Body of pancreas (tissue), 4 donors: ENCODE measurements at regions not wholly inside any gene's neighbourhood (a gene's known extent, or its start where the extent isn't known, plus 50 kb on each side); places are given as distances from the start of the nearest gene placed in this dataset.

Experiments
- ATAC-seq: fragments of 150-250 bp; one replicate; pipeline ENCODE4 v1.9.1; 2016
- DNase-seq, 4 donors: peaks; one replicate each; pipeline ENCODE4 v3.0.0-alpha.2; 2019
- H3K27ac ChIP-seq, 4 donors: fragments of 200-600 bp; sonication (generic); 1 replicate in 3 of 4; 2 replicates in 1 of 4; pipeline versions ENCODE4 v1.5.1 to v1.6.1; 2016 to 2019; ENCODE audit warnings: mild to moderate bottlenecking in 1 of 4, mixed read lengths in 1 of 4, moderate library complexity in 1 of 4
- H3K27me3 ChIP-seq, 2 donors: fragments of 200-600 bp; sonication (generic); one replicate each; pipeline ENCODE4 v1.6.0; 2016; ENCODE audit warnings: mild to moderate bottlenecking in 1 of 2
- H3K36me3 ChIP-seq, 2 donors: fragments of 200-600 bp; sonication (generic); replicated peaks in 1 of 2; 2 replicates each; pipeline ENCODE4 v1.5.1; 2016; ENCODE audit warnings: low read depth in 2 of 2; ENCODE audit not compliant: insufficient read depth in 1 of 2
- H3K4me1 ChIP-seq: fragments of 200-600 bp; sonication (generic); one replicate; pipeline ENCODE4 v1.6.0; 2016
- H3K4me3 ChIP-seq, 2 donors: fragments of 200-600 bp; sonication (generic); 1 replicate in 1 of 2; 2 replicates in 1 of 2; pipeline ENCODE4 v1.5.1; 2016 to 2019
- H3K9me3 ChIP-seq, 3 donors: fragments of 200-600 bp; sonication (generic); 1 replicate in 2 of 3; 2 replicates in 1 of 3; pipeline ENCODE4 v1.5.1; 2016
- POLR2A ChIP-seq, 3 donors: fragments of 450-650 bp; IDR thresholded peaks; one replicate each; pipeline ENCODE4 v1.6.1; 2016; ENCODE audit warnings: antibody characterized with exemption in 3 of 3, mild to moderate bottlenecking in 2 of 3
- WGBS, 2 donors: methylation state at CpG; one replicate each; pipeline ENCODE4 v1.1.5; 2017; 5-methylcytosine and 5-hydroxymethylcytosine counted together
- intact Hi-C: fragments of 100-400 bp; cut with DNase I; formaldehyde crosslinking; loops from one replicate; pipeline ENCODE4 v1.15.1; 2023
- TF ChIP-seq, protein P1 (sequence below), 7 experiments: fragments of 450-650 bp in 4 of 7; fragments of 200-600 bp in 3 of 7; sonication (generic) in 3 of 7; IDR thresholded peaks; one replicate each; pipeline ENCODE4 v1.5.1; 2016 to 2019; ENCODE audit warnings: antibody characterized with exemption in 7 of 7

GRCh38 chr12:78580296-78580695 lies 284.3 kb upstream of the SYT1 start:
- Histone ChIP-seq H3K9me3 (peaks cover 0 to 3% (median 0%) of the 10 kb centered on the region in 3 donors), H3K4me1 (no peaks in the 10 kb centered on the region), H3K27me3 (no peaks in the 10 kb centered on the region), H3K4me3 (no peak overlapping the region), H3K36me3 (no peaks in the 10 kb centered on the region), H3K27ac (no peak overlapping the region)
- ATAC-seq (no peak), DNase-seq (no peak)
- no peak for TF ChIP-seq POLR2A (IDR thresholded peaks at IDR 0.05)
- TF ChIP-seq, protein P1, sequence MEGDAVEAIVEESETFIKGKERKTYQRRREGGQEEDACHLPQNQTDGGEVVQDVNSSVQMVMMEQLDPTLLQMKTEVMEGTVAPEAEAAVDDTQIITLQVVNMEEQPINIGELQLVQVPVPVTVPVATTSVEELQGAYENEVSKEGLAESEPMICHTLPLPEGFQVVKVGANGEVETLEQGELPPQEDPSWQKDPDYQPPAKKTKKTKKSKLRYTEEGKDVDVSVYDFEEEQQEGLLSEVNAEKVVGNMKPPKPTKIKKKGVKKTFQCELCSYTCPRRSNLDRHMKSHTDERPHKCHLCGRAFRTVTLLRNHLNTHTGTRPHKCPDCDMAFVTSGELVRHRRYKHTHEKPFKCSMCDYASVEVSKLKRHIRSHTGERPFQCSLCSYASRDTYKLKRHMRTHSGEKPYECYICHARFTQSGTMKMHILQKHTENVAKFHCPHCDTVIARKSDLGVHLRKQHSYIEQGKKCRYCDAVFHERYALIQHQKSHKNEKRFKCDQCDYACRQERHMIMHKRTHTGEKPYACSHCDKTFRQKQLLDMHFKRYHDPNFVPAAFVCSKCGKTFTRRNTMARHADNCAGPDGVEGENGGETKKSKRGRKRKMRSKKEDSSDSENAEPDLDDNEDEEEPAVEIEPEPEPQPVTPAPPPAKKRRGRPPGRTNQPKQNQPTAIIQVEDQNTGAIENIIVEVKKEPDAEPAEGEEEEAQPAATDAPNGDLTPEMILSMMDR (IDR thresholded peaks at IDR 0.05), result no peak
- intact Hi-C loops, result no loop called here
- 22 to 41% methylated on average over 1 of the region's 1 CpG for WGBS, 2 donors

DNA sequence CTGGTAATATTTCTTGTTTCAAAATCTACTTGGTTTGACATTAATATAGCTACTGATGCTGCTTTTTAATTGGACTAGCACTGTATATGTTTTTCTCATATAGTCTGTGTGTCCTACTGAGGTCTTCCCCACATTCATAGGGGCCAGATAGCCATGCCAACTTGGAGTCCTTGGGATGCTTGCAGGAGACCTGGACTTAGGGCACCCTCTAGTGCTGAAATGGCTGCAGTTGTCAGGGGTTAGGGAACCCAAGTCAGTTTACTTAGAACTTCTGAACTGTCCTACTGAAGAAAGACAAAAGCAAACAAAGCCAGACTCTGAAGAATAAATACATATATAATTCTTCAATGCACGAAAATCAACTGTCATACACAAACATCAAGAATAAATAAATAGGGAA lies 279.9 kb upstream of the SYT1 start:
- intact Hi-C loops, result no loop called here
- H3K36me3 ChIP-seq, result no peaks in the 10 kb centered on the region
- H3K4me1 ChIP-seq, result no peaks in the 10 kb centered on the region
- no peaks in the 10 kb centered on the region for H3K27me3 ChIP-seq
- DNase-seq (no peak), ATAC-seq (no peak)
- 31 to 32% methylated on average over 1 of the region's 1 CpG for WGBS, 2 donors
- peaks cover 0 to 9% (median 3%) of the 10 kb centered on the region in 3 donors for H3K9me3 ChIP-seq
- no peak overlapping the region for H3K27ac ChIP-seq
- no peak overlapping the region for H3K4me3 ChIP-seq
- TF ChIP-seq POLR2A (IDR thresholded peaks at IDR 0.05), result no peak
- TF ChIP-seq, protein P1 (IDR thresholded peaks at IDR 0.05), result no peak

DNA sequence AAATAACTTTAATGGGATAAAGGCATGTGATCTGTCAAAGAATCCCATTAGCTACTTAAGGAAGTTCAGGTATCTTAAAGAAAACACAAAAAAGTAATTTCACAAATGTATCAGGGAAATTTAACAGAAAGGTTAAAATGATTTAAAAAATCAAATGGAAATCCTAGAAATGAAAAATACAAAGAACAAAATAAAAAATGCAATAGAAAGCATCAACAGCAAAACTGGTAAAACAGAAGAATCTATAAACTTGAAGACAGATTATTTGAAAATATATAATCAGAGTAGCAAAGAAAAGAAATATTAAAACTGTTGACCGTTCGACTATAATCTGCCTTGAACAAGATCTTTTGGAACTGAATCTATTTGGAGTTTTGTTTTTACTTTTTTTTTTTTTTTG lies 279.4 kb upstream of the SYT1 start:
- H3K27ac ChIP-seq, result no peak overlapping the region
- intact Hi-C loops, result no loop called here
- no peak for DNase-seq
- 75 to 90% methylated on average over 2 of the region's 2 CpGs for WGBS, 2 donors
- no peak overlapping the region for H3K4me3 ChIP-seq
- TF ChIP-seq POLR2A (IDR thresholded peaks at IDR 0.05), result no peak
- TF ChIP-seq, protein P1 (IDR thresholded peaks at IDR 0.05), result no peak
- peaks cover 0 to 9% (median 3%) of the 10 kb centered on the region in 3 donors for H3K9me3 ChIP-seq
- H3K36me3 ChIP-seq, result no peaks in the 10 kb centered on the region
- H3K4me1 ChIP-seq, result no peaks in the 10 kb centered on the region
- no peak for ATAC-seq
- H3K27me3 ChIP-seq, result no peaks in the 10 kb centered on the region

DNA sequence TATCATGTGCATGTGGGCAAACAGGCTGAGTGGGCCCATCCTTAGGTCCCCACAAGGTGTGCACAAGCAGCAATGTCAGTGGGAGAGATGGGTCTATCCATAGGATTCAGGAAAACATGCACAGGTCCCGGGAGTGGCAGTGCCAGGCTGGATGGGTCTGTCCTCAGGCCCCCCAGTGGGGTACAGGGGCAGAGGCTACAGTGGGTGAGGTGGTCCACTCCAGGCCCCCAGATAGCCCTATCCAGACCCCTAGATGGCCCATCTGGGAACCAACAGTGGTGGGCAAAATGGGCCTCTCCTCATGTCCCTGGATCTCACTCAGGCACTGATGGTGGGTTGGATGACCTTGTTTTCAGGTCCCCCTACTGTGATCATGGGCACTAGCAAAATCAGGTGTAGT lies 277.8 kb upstream of the SYT1 start:
- H3K27ac ChIP-seq, result no peak overlapping the region
- 67% methylated on average over 1 of the region's 1 CpG; no CpG with 5 or more reads in 1 of the 2 donors for WGBS, 2 donors
- H3K4me1 ChIP-seq, result no peaks in the 10 kb centered on the region
- peaks cover 0 to 9% (median 3%) of the 10 kb centered on the region in 3 donors for H3K9me3 ChIP-seq
- no peaks in the 10 kb centered on the region for H3K36me3 ChIP-seq
- intact Hi-C loops, result no loop called here
- no peak overlapping the region for H3K4me3 ChIP-seq
- no peak for TF ChIP-seq POLR2A (IDR thresholded peaks at IDR 0.05)
- TF ChIP-seq, protein P1 (IDR thresholded peaks at IDR 0.05), result no peak
- no peaks in the 10 kb centered on the region for H3K27me3 ChIP-seq
- no peak for ATAC-seq
- DNase-seq, result no peak

DNA sequence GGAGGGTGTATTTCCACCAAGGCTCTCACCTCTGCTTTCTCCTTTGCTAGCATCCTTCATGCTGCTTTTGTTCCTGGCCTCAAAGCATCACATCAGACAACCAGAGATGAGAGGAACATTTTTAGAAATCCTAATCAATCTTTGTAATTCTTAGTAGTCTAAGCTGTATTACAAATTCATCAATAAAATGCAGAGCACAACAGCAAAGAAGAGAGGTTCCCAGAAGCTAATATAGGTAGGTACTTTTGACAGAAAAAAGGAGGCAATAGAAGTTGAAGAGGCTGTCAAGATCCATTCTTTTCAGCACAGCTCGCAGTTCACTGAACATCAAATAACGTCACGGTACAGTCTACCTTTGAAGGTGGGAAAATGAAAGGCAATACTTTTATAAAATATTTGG lies 265.2 kb upstream of the SYT1 start:
- H3K36me3 ChIP-seq, result no peaks in the 10 kb centered on the region
- no peaks in the 10 kb centered on the region for H3K4me1 ChIP-seq
- intact Hi-C loops, result no loop called here
- peaks cover 0 to 5% (median 0%) of the 10 kb centered on the region in 3 donors for H3K9me3 ChIP-seq
- H3K27me3 ChIP-seq, result no peaks in the 10 kb centered on the region
- WGBS, 2 donors, result 48 to 66% methylated on average over 3 of the region's 3 CpGs
- DNase-seq (no peak), ATAC-seq (no peak)
- TF ChIP-seq POLR2A (IDR thresholded peaks at IDR 0.05), result no peak
- TF ChIP-seq, protein P1 (IDR thresholded peaks at IDR 0.05), result no peak
- H3K4me3 ChIP-seq, result no peak overlapping the region
- H3K27ac ChIP-seq, result no peak overlapping the region
